Loucy (cell line): ENCODE measurements at regions not wholly inside any gene's neighbourhood (a gene's known extent, or its start where the extent isn't known, plus 50 kb on each side); places are given as distances from the start of the nearest gene placed in this dataset.
"Not testable (repeated sequence)": the region's sequence is repeated elsewhere in the genome, so short reads cannot be mapped to it uniquely, and the experiment has no call there.

ENCODE experiments used
- CTCF ChIP-seq: fragments of 200-600 bp; sonication (generic); conservative IDR thresholded peaks from 2 replicates; pipeline ENCODE4 v1.5.1; 2014; ENCODE audit warnings: mild to moderate bottlenecking, antibody characterized with exemption, low read length
- EZH2phosphoT487 ChIP-seq: fragments of 200-600 bp; IDR thresholded peaks from 2 replicates; pipeline ENCODE4 v1.6.1; 2018; ENCODE audit warnings: antibody characterized with exemption, mild to moderate bottlenecking, moderate library complexity, borderline replicate concordance

- not testable (repeated sequence) for TF ChIP-seq CTCF, EZH2phosphoT487
Measured at GRCh38 chr2:89246027-89246426, 554.6 kb downstream of the RPIA start.
